Fibroblast of peridontal ligament (primary cell): ENCODE measurements at regions not wholly inside any gene's neighbourhood (a gene's known extent, or its start where the extent isn't known, plus 50 kb on each side); places are given as distances from the start of the nearest gene placed in this dataset.
A peak's percentile ranks its signal among the peaks of the same experiment; 100 is the strongest.
"Not testable (repeated sequence)": the region's sequence is repeated elsewhere in the genome, so short reads cannot be mapped to it uniquely, and the experiment has no call there.

Experiments used
- DNase-seq: peaks from one replicate; pipeline ENCODE4 v3.0.0-alpha.2; 2010; ENCODE audit errors: extremely low read depth

GRCh38 chr20:53800418-53800817, 206.8 kb upstream of the ZNF217 start:
- DNase-seq, result no peak

GRCh38 chr20:53797085-53797484, 203.4 kb upstream of the ZNF217 start:
- DNase-seq, result no peak

GRCh38 chr20:53795170-53795569, 201.5 kb upstream of the ZNF217 start:
- DNase-seq, result peak; percentile 33

- no peak for DNase-seq
These were observed 201.0 kb upstream of the ZNF217 start for GRCh38 chr20:53794529-53795115.

- peak; percentile 42 for DNase-seq
These were observed 200.2 kb upstream of the ZNF217 start for GRCh38 chr20:53793783-53794383.

GRCh38 chr20:53792946-53793536, 199.4 kb upstream of the ZNF217 start:
- no peak for DNase-seq

- DNase-seq, result no peak
These were observed 196.5 kb upstream of the ZNF217 start for GRCh38 chr20:53789989-53790675.

- DNase-seq, result no peak
These were observed 194.8 kb upstream of the ZNF217 start for GRCh38 chr20:53788253-53789022.

GRCh38 chr20:53787491-53787931, 193.9 kb upstream of the ZNF217 start:
- DNase-seq, result not testable (repeated sequence)

- no peak for DNase-seq
These were observed 193.0 kb upstream of the ZNF217 start for GRCh38 chr20:53786445-53787267.

- DNase-seq, result no peak
These were observed 192.4 kb upstream of the ZNF217 start for GRCh38 chr20:53786071-53786444.

GRCh38 chr20:53785320-53785719, 191.7 kb upstream of the ZNF217 start:
- no peak for DNase-seq

GRCh38 chr20:53783768-53784167, 190.1 kb upstream of the ZNF217 start:
- DNase-seq, result no peak

- DNase-seq, result no peak
These were observed 189.1 kb upstream of the ZNF217 start for GRCh38 chr20:53782612-53783246.

- no peak for DNase-seq
These were observed 186.2 kb upstream of the ZNF217 start for GRCh38 chr20:53779822-53780221.

- no peak for DNase-seq
These were observed 185.1 kb upstream of the ZNF217 start for GRCh38 chr20:53778736-53779135.

GRCh38 chr20:53778041-53778516, 184.4 kb upstream of the ZNF217 start:
- no peak for DNase-seq

- DNase-seq, result not testable (repeated sequence)
These were observed 183.8 kb upstream of the ZNF217 start for GRCh38 chr20:53777402-53777801.

GRCh38 chr20:53776858-53777257, 183.2 kb upstream of the ZNF217 start:
- DNase-seq, result no peak

GRCh38 chr20:53774461-53775203, 181.0 kb upstream of the ZNF217 start:
- peak; percentile 95 for DNase-seq
